Trophoblast cell (in vitro differentiated cells and primary cell): ENCODE measurements at regions not wholly inside any gene's neighbourhood (a gene's known extent, or its start where the extent isn't known, plus 50 kb on each side); places are given as distances from the start of the nearest gene placed in this dataset.

Experiments used
- DNase-seq, 2 donors: peaks; one replicate each; pipeline ENCODE4 v3.0.0-alpha.2; 2016
- H2AFZ ChIP-seq: 2 replicates; pipeline ENCODE4 v1.6.1; 2013; ENCODE audit warnings: low read length, moderate library complexity, mild to moderate bottlenecking; ENCODE audit not compliant: insufficient read depth, poor library complexity
- H2AK5ac ChIP-seq: 2 replicates; pipeline ENCODE4 v1.6.1; 2013; ENCODE audit warnings: mild to moderate bottlenecking, low read length
- H2BK120ac ChIP-seq: 2 replicates; pipeline ENCODE4 v1.6.1; 2013; ENCODE audit warnings: low read length, mild to moderate bottlenecking, moderate library complexity; ENCODE audit not compliant: insufficient read depth, poor library complexity
- H2BK12ac ChIP-seq: 2 replicates; pipeline ENCODE4 v1.6.1; 2013; ENCODE audit warnings: mild to moderate bottlenecking, low read length, moderate library complexity
- H2BK5ac ChIP-seq: 2 replicates; pipeline ENCODE4 v1.6.1; 2013; ENCODE audit warnings: low read length, low read depth, moderate library complexity, mild to moderate bottlenecking; ENCODE audit not compliant: poor library complexity
- H3K14ac ChIP-seq: 2 replicates; pipeline ENCODE4 v1.6.1; 2013; ENCODE audit warnings: mild to moderate bottlenecking, low read length
- H3K18ac ChIP-seq: 2 replicates; pipeline ENCODE4 v1.6.1; 2013; ENCODE audit warnings: mild to moderate bottlenecking, low read length
- H3K23ac ChIP-seq: 2 replicates; pipeline ENCODE4 v1.6.1; 2013; ENCODE audit warnings: low read length
- H3K27ac ChIP-seq: 2 replicates; pipeline ENCODE4 v1.5.1; 2013; ENCODE audit warnings: low read depth, mild to moderate bottlenecking, inconsistent platforms, low read length, moderate library complexity
- H3K27me3 ChIP-seq: 2 replicates; pipeline ENCODE4 v1.6.1; 2013; ENCODE audit warnings: inconsistent platforms, mild to moderate bottlenecking, low read length, moderate library complexity; ENCODE audit not compliant: insufficient read depth
- H3K36me3 ChIP-seq, 2 experiments: 1 replicate in 1 of 2; 2 replicates in 1 of 2; pipeline ENCODE4 v1.6.1; 2013; ENCODE audit warnings: low read length in 2 of 2, mild to moderate bottlenecking in 2 of 2, moderate library complexity in 1 of 2; ENCODE audit not compliant: insufficient read depth in 2 of 2, control insufficient read depth in 1 of 2
- H3K4ac ChIP-seq: 2 replicates; pipeline ENCODE4 v1.6.1; 2013; ENCODE audit warnings: low read depth, mild to moderate bottlenecking, low read length, moderate library complexity
- H3K4me1 ChIP-seq, 2 experiments: 1 replicate in 1 of 2; 2 replicates in 1 of 2; pipeline ENCODE4 v1.6.1; 2013; ENCODE audit warnings: low read length in 2 of 2, mild to moderate bottlenecking in 2 of 2, moderate library complexity in 1 of 2; ENCODE audit not compliant: insufficient read depth in 2 of 2, control insufficient read depth in 1 of 2
- H3K4me2 ChIP-seq: 2 replicates; pipeline ENCODE4 v1.6.1; 2013; ENCODE audit warnings: inconsistent platforms, mild to moderate bottlenecking, low read length, moderate library complexity
- H3K4me3 ChIP-seq: 2 replicates; pipeline ENCODE4 v1.5.1; 2013; ENCODE audit warnings: mild to moderate bottlenecking, low read depth, low read length, inconsistent platforms
- H3K79me1 ChIP-seq: one replicate; pipeline ENCODE4 v1.6.1; 2013; ENCODE audit warnings: low read length
- H3K79me2 ChIP-seq: 2 replicates; pipeline ENCODE4 v1.6.1; 2013; ENCODE audit warnings: low read length, mild to moderate bottlenecking; ENCODE audit not compliant: control insufficient read depth, insufficient read depth, poor library complexity
- H3K9ac ChIP-seq: 2 replicates; pipeline ENCODE4 v1.6.1; 2013; ENCODE audit warnings: mild to moderate bottlenecking, low read length
- H3K9me3 ChIP-seq: 2 replicates; pipeline ENCODE4 v1.6.1; 2013; ENCODE audit warnings: low read depth, mild to moderate bottlenecking, control low read depth, inconsistent platforms, low read length; ENCODE audit not compliant: insufficient read depth
- H4K12ac ChIP-seq: 2 replicates; pipeline ENCODE4 v1.6.1; 2013; ENCODE audit warnings: low read depth, mild to moderate bottlenecking, low read length, moderate library complexity
- H4K8ac ChIP-seq: 2 replicates; pipeline ENCODE4 v1.6.1; 2013; ENCODE audit warnings: low read depth, mild to moderate bottlenecking, low read length, moderate library complexity
- H4K91ac ChIP-seq: one replicate; pipeline ENCODE4 v1.6.1; 2013; ENCODE audit warnings: low read depth, mild to moderate bottlenecking, low read length, moderate library complexity
- WGBS: extraction: QIAGEN DNeasy Blood & Tissue Kit; methylation state at CpG from one replicate; pipeline ENCODE4 v1.1.7; 2013; ENCODE audit warnings: missing lambda C conversion rate; ENCODE audit not compliant: insufficient read length, insufficient coverage; ENCODE audit errors: extremely low coverage; 5-methylcytosine and 5-hydroxymethylcytosine counted together

DNA sequence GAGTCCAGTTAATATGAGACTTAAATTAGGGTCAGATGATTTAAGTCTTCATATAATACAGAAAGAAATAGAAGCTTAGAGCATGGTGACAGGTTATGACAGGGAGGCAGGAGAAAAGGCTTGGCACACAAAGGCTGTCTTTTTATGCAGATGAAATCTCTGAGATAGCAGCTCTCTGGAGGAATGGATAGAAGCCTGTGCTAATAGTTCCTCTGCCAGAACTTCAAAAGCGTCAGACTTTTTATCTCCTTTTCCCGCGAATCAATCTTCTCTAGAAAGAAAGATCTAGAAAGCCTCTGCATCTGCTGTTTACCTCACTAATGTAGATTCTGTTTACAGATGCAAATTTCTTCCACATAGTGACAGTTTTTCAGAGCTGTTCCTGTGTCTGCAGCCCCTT lies 1106.2 kb downstream of the XPNPEP1 start:
- Histone ChIP-seq H3K27me3 (no peaks in the 10 kb centered on the region), H2BK5ac (no peak overlapping the region)
- no CpG with 5 or more reads among the region's 3 CpGs for WGBS

DNA sequence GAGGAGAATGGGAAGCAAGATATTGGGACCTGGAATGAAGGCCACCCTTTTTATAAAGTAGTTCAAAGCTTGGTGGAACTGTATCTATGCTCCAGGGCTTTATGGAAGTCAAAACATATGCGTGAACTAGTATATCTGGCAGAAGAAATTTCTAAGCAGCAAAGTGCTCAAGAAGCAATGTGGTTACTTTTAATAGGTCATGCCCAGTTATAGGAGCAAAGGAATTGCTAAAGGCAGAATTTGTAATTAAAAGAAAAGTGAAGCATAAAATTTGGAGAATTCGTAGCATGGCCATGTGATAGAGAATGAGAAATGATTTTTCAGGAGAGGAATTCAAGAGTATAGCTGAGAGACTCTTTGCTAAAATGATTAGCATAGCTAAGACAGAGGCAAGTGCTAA lies 1110.4 kb downstream of the XPNPEP1 start:
- H3K4me2 ChIP-seq = no peak overlapping the region
- no peaks in the 10 kb centered on the region for H3K36me3 ChIP-seq
- no peak overlapping the region for H2BK5ac ChIP-seq
- no peaks in the 10 kb centered on the region for H3K4me1 ChIP-seq
- H4K91ac ChIP-seq = no peak overlapping the region
- H2BK12ac ChIP-seq = no peak overlapping the region
- no peak overlapping the region for H3K4ac ChIP-seq
- H3K9ac ChIP-seq = no peak overlapping the region
- H3K9me3 ChIP-seq = no peaks in the 10 kb centered on the region
- no peaks in the 10 kb centered on the region for H3K27me3 ChIP-seq
- no peak overlapping the region for H3K14ac ChIP-seq
- no peaks in the 10 kb centered on the region for H3K79me2 ChIP-seq
- H3K79me1 ChIP-seq = no peaks in the 10 kb centered on the region
- no peak overlapping the region for H4K12ac ChIP-seq
- WGBS = no CpG with 5 or more reads among the region's 2 CpGs
- no peak overlapping the region for H2BK120ac ChIP-seq
- no peak overlapping the region for H3K18ac ChIP-seq
- H2AK5ac ChIP-seq = no peak overlapping the region
- H3K23ac ChIP-seq = no peak overlapping the region
- no peak for DNase-seq
- H2AFZ ChIP-seq = no peak overlapping the region
- H3K4me3 ChIP-seq = no peak overlapping the region
- no peak overlapping the region for H4K8ac ChIP-seq
- H3K27ac ChIP-seq = no peak overlapping the region

More for the DNA sequence above, 1106.2 kb downstream of the XPNPEP1 start:
- no peak overlapping the region for H3K27ac ChIP-seq
- no peak overlapping the region for H3K4me2 ChIP-seq
- no peak overlapping the region for H2AK5ac ChIP-seq
- H3K9ac ChIP-seq = no peak overlapping the region
- no peak overlapping the region for H2AFZ ChIP-seq
- no peak overlapping the region for H4K8ac ChIP-seq
- H3K23ac ChIP-seq = no peak overlapping the region
- no peaks in the 10 kb centered on the region for H3K79me1 ChIP-seq
- no peak overlapping the region for H3K4ac ChIP-seq
- H4K12ac ChIP-seq = no peak overlapping the region
- no peaks in the 10 kb centered on the region for H3K4me1 ChIP-seq
- no peak overlapping the region for H3K18ac ChIP-seq
- H3K79me2 ChIP-seq = no peaks in the 10 kb centered on the region
- H3K36me3 ChIP-seq = no peaks in the 10 kb centered on the region
- H4K91ac ChIP-seq = no peak overlapping the region
- H2BK120ac ChIP-seq = no peak overlapping the region
- H2BK12ac ChIP-seq = no peak overlapping the region
- no peak overlapping the region for H3K4me3 ChIP-seq
- no peaks in the 10 kb centered on the region for H3K9me3 ChIP-seq
- H3K14ac ChIP-seq = no peak overlapping the region
- no peak for DNase-seq

DNA sequence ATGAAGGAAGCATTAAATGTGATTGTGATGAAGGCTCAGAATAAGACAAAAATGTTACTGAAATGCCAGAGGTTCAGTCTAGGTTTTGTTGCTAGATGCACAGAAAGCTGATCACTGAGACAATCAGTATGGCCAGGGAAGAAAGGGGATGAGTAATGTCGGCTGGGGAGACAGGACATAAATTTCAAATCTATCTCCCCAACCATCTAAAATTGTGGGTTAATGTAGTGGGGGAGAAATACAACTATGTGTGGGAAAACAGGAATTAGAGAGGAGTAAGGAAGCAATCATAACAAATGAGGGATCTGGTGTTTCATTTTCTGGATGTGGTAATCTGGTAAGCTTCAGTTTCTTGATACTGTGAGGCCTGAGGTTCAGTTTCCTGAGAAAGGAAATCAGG lies 1111.0 kb downstream of the XPNPEP1 start:
- no peak overlapping the region for H3K14ac ChIP-seq
- no peak overlapping the region for H2AFZ ChIP-seq
- H2BK12ac ChIP-seq = no peak overlapping the region
- no peak overlapping the region for H2AK5ac ChIP-seq
- H3K23ac ChIP-seq = no peak overlapping the region
- H3K27me3 ChIP-seq = no peaks in the 10 kb centered on the region
- H3K9ac ChIP-seq = no peak overlapping the region
- H3K4me3 ChIP-seq = no peak overlapping the region
- WGBS = no CpG with 5 or more reads among the region's 1 CpG
- H3K4me1 ChIP-seq = no peaks in the 10 kb centered on the region
- no peak overlapping the region for H3K4me2 ChIP-seq
- no peaks in the 10 kb centered on the region for H3K9me3 ChIP-seq
- H3K27ac ChIP-seq = no peak overlapping the region
- no peak for DNase-seq
- no peak overlapping the region for H3K4ac ChIP-seq
- H4K8ac ChIP-seq = no peak overlapping the region
- H3K18ac ChIP-seq = no peak overlapping the region
- H3K36me3 ChIP-seq = no peaks in the 10 kb centered on the region
- H4K12ac ChIP-seq = no peak overlapping the region
- no peak overlapping the region for H2BK5ac ChIP-seq
- H2BK120ac ChIP-seq = no peak overlapping the region
- H3K79me1 ChIP-seq = no peaks in the 10 kb centered on the region
- no peak overlapping the region for H4K91ac ChIP-seq
- H3K79me2 ChIP-seq = no peaks in the 10 kb centered on the region

DNA sequence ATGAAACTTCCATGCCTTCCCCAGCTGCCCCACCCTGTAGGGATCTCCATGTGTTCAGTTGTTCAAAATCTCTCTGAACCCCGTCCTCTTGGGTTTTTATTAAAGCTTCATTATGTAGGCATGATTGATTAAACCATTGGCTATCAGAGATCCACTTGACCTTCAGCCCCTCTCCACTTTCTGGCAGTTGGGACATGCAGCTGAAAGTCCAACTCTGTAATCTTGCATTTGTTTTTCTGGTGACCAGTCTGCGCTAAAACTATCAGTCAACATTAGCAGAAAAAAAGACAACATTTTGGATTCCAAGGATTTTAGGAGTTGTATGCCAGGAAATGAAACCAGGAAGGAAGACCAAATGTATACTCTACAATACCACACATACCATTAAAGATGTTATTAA lies 1115.1 kb downstream of the XPNPEP1 start:
- no peak overlapping the region for H3K9ac ChIP-seq
- H2BK120ac ChIP-seq = no peak overlapping the region
- H3K4me2 ChIP-seq = no peak overlapping the region
- H3K79me2 ChIP-seq = no peaks in the 10 kb centered on the region
- H3K4me3 ChIP-seq = no peak overlapping the region
- H2BK5ac ChIP-seq = no peak overlapping the region
- H3K23ac ChIP-seq = no peak overlapping the region
- no peak overlapping the region for H4K91ac ChIP-seq
- DNase-seq = no peak
- H3K79me1 ChIP-seq = no peaks in the 10 kb centered on the region
- H2BK12ac ChIP-seq = no peak overlapping the region
- H3K9me3 ChIP-seq = no peaks in the 10 kb centered on the region
- no peak overlapping the region for H4K8ac ChIP-seq
- H4K12ac ChIP-seq = no peak overlapping the region
- H3K4me1 ChIP-seq = no peaks in the 10 kb centered on the region
- no peak overlapping the region for H3K14ac ChIP-seq
- H2AK5ac ChIP-seq = no peak overlapping the region
- no peak overlapping the region for H3K4ac ChIP-seq
- no peaks in the 10 kb centered on the region for H3K36me3 ChIP-seq
- H3K27ac ChIP-seq = no peak overlapping the region
- no CpG with 5 or more reads among the region's 2 CpGs for WGBS
- no peak overlapping the region for H2AFZ ChIP-seq
- H3K18ac ChIP-seq = no peak overlapping the region
- H3K27me3 ChIP-seq = no peaks in the 10 kb centered on the region
